C4-2B (cell line): ENCODE measurements at regions not wholly inside any gene's neighbourhood (a gene's known extent, or its start where the extent isn't known, plus 50 kb on each side); places are given as distances from the start of the nearest gene placed in this dataset.

Experiments
- ZFX ChIP-seq: fragments of 450-650 bp; IDR thresholded peaks from 2 replicates; pipeline ENCODE4 v1.6.1; 2017
- TF ChIP-seq, protein P1 (sequence below): fragments of 450-650 bp; conservative IDR thresholded peaks from 2 replicates; pipeline ENCODE4 v1.5.1; 2017; ENCODE audit warnings: mild to moderate bottlenecking

- TF ChIP-seq, protein P1, sequence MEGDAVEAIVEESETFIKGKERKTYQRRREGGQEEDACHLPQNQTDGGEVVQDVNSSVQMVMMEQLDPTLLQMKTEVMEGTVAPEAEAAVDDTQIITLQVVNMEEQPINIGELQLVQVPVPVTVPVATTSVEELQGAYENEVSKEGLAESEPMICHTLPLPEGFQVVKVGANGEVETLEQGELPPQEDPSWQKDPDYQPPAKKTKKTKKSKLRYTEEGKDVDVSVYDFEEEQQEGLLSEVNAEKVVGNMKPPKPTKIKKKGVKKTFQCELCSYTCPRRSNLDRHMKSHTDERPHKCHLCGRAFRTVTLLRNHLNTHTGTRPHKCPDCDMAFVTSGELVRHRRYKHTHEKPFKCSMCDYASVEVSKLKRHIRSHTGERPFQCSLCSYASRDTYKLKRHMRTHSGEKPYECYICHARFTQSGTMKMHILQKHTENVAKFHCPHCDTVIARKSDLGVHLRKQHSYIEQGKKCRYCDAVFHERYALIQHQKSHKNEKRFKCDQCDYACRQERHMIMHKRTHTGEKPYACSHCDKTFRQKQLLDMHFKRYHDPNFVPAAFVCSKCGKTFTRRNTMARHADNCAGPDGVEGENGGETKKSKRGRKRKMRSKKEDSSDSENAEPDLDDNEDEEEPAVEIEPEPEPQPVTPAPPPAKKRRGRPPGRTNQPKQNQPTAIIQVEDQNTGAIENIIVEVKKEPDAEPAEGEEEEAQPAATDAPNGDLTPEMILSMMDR, result no peak
- no peak for TF ChIP-seq ZFX
Measured at GRCh38 chr13:50344717-50345116, 329.5 kb downstream of the KCNRG start.
